HepG2 (cell line): ENCODE measurements at regions not wholly inside any gene's neighbourhood (a gene's known extent, or its start where the extent isn't known, plus 50 kb on each side); places are given as distances from the start of the nearest gene placed in this dataset.

ENCODE experiments used
- ATAC-seq: fragments of 200-7000 bp; cut with Tn5 transposase; 3 replicates; pipeline ENCODE4 v1.9.1; 2020; ENCODE audit warnings: mild to moderate bottlenecking, moderate library complexity
- BruUV-seq: library from RNA; stranded (reverse); fragments of 400-500 nt; replicated peaks from 2 replicates; lab custom pipeline; 2021; lab: Mats Ljungman, UMichigan
- CTCF ChIA-PET: fragments of 300-600 bp; formaldehyde crosslinking; extraction: SDS; loops from one replicate; lab custom pipeline; 2021; ENCODE audit warnings: low total read pairs, inconsistent platforms, low intra/inter-chr PET ratio; lab: Yijun Ruan, JAX
- POLR2A ChIA-PET: fragments of 350-600 bp; sonication (Branson Sonifier 250); formaldehyde crosslinking; loops from one replicate; lab custom pipeline; 2020; ENCODE audit warnings: antibody characterized with exemption, inconsistent platforms; lab: Yijun Ruan, JAX
- DNase-seq: peaks from one replicate; pipeline ENCODE4 v3.0.0-alpha.2; 2015; ENCODE audit warnings: low spot score
- FAIRE-seq: peaks from 3 replicates; lab custom pipeline; 2011; peaks lifted over from hg19 to GRCh38; lab: Jason Lieb, UNC
- H2AFZ ChIP-seq: one replicate; pipeline ENCODE4 v1.6.1; 2011; ENCODE audit warnings: low read length, inconsistent platforms
- H3K27ac ChIP-seq: fragments of 300-600 bp; 3 replicates; pipeline ENCODE4 v1.8.0; 2011; ENCODE audit warnings: mixed run types, mild to moderate bottlenecking, mixed read lengths, low read length, inconsistent platforms; ENCODE audit not compliant: insufficient read depth; ENCODE audit errors: extremely low read length
- H3K27me3 ChIP-seq, 2 experiments: fragments of 200-600 bp in 1 of 2; 2 replicates in 1 of 2; 3 replicates in 1 of 2; pipeline versions ENCODE4 v1.6.0 to v1.8.0; 2011; ENCODE audit warnings: low read length in 2 of 2, mild to moderate bottlenecking in 2 of 2, moderate library complexity in 2 of 2, inconsistent platforms in 1 of 2; ENCODE audit not compliant: insufficient read depth in 2 of 2, control insufficient read depth in 1 of 2
- H3K36me3 ChIP-seq, 2 experiments: fragments of 200-600 bp in 1 of 2; replicated peaks in 1 of 2; 2 replicates in 1 of 2; 3 replicates in 1 of 2; pipeline versions ENCODE4 v1.5.1 to v1.8.0; 2011; ENCODE audit warnings: low read length in 2 of 2, inconsistent platforms in 1 of 2; ENCODE audit not compliant: insufficient read depth in 2 of 2, control insufficient read depth in 1 of 2
- H3K4me1 ChIP-seq: 2 replicates; pipeline ENCODE4 v1.5.1; 2012; ENCODE audit warnings: low read length, inconsistent platforms; ENCODE audit not compliant: insufficient read depth
- H3K4me2 ChIP-seq: 2 replicates; pipeline ENCODE4 v1.6.0; 2011; ENCODE audit warnings: low read depth, low read length, inconsistent platforms
- H3K4me3 ChIP-seq, 3 experiments: fragments of 200-600 bp in 1 of 3; sonication (generic), shearing (Covaris generic) in 1 of 3; replicated peaks in 1 of 3; 2 replicates each; pipeline ENCODE4 v1.5.1; 2011 to 2016; ENCODE audit warnings: low read length in 3 of 3, inconsistent platforms in 2 of 3, low read depth in 2 of 3, mild to moderate bottlenecking in 2 of 3, control low read depth in 1 of 3, mixed read lengths in 1 of 3; ENCODE audit not compliant: insufficient read depth in 1 of 3
- H3K79me2 ChIP-seq: one replicate; pipeline ENCODE4 v1.6.1; 2011; ENCODE audit warnings: low read length, inconsistent platforms; ENCODE audit not compliant: insufficient read depth
- H3K9ac ChIP-seq: 2 replicates; pipeline ENCODE4 v1.6.0; 2011; ENCODE audit warnings: mild to moderate bottlenecking, low read depth, low read length, inconsistent platforms; ENCODE audit not compliant: insufficient read depth
- H3K9me3 ChIP-seq: 2 replicates; pipeline ENCODE4 v1.5.1; 2012; ENCODE audit warnings: mild to moderate bottlenecking, low read length
- H4K20me1 ChIP-seq: 2 replicates; pipeline ENCODE4 v1.6.0; 2011; ENCODE audit warnings: inconsistent platforms, mild to moderate bottlenecking, low read length, moderate library complexity; ENCODE audit not compliant: insufficient read depth
- FOXM1 ChIP-seq: sonication (generic); formaldehyde crosslinking; IDR thresholded peaks from 2 replicates; pipeline ENCODE4 v1.5.0; 2020; ENCODE audit warnings: missing genetic modification reagents
- SAFB2 ChIP-seq: sonication (generic); formaldehyde crosslinking; IDR thresholded peaks from 2 replicates; pipeline ENCODE4 v1.5.1; 2020; ENCODE audit warnings: missing genetic modification reagents, low read depth, mild to moderate bottlenecking, borderline replicate concordance
- SNAPC2 ChIP-seq: sonication (generic); formaldehyde crosslinking; IDR thresholded peaks from 2 replicates; pipeline ENCODE4 v1.8.1; 2022; ENCODE audit warnings: mild to moderate bottlenecking, missing genetic modification reagents
- ZBTB20 ChIP-seq: sonication (generic); formaldehyde crosslinking; IDR thresholded peaks from 2 replicates; pipeline ENCODE4 v1.8.1; 2023; ENCODE audit warnings: missing genetic modification reagents, low read depth, mild to moderate bottlenecking, borderline replicate concordance
- ZNF224 ChIP-seq: sonication (generic); formaldehyde crosslinking; IDR thresholded peaks from 2 replicates; pipeline ENCODE4 v1.5.0; 2020; ENCODE audit warnings: mild to moderate bottlenecking, missing genetic modification reagents
- ZNF7 ChIP-seq: IDR thresholded peaks from 2 replicates; pipeline ENCODE4 v1.6.1; 2016; ENCODE audit warnings: missing biosample characterization, missing genetic modification reagents
- ZNF724P ChIP-seq: sonication (generic); formaldehyde crosslinking; IDR thresholded peaks from 2 replicates; pipeline ENCODE4 v1.8.0; 2022; ENCODE audit warnings: missing genetic modification reagents, borderline replicate concordance
- WGBS: methylation state at CpG from one replicate; pipeline ENCODE4 v1.1.6; 2017; ENCODE audit warnings: low lambda C conversion rate; 5-methylcytosine and 5-hydroxymethylcytosine counted together
- in situ Hi-C: cut with HindIII; loops from 2 replicates; pipeline ENCODE4 v1.10.0; 2017; ENCODE audit warnings: low pct_unique_long_range_greater_than_20kb; ENCODE audit not compliant: extremely low pct_ligation_motif_present
- intact Hi-C: fragments of 100-400 bp; cut with micrococcal nuclease; formaldehyde crosslinking; loops from one replicate; pipeline ENCODE4 v1.10.0; 2022; ENCODE audit not compliant: unreplicated experiment
- TF ChIP-seq, protein P1 (sequence below): sonication (generic); formaldehyde crosslinking; IDR thresholded peaks from 2 replicates; pipeline ENCODE4 v1.8.1; 2023; ENCODE audit warnings: missing genetic modification reagents, inconsistent platforms, borderline replicate concordance
- TF ChIP-seq, protein P2 (sequence below): sonication (generic); formaldehyde crosslinking; IDR thresholded peaks from 2 replicates; pipeline ENCODE4 v1.9.0; 2021; ENCODE audit warnings: mild to moderate bottlenecking, missing genetic modification reagents
- TF ChIP-seq, protein P3 (sequence below): conservative IDR thresholded peaks from 2 replicates; pipeline ENCODE4 v1.6.1; 2018; ENCODE audit warnings: missing genetic modification reagents
- TF ChIP-seq, protein P4 (sequence below): sonication (generic); formaldehyde crosslinking; IDR thresholded peaks from 2 replicates; pipeline ENCODE4 v1.4.0; 2020; ENCODE audit warnings: missing genetic modification reagents; ENCODE audit errors: not compliant biosample characterization

DNA sequence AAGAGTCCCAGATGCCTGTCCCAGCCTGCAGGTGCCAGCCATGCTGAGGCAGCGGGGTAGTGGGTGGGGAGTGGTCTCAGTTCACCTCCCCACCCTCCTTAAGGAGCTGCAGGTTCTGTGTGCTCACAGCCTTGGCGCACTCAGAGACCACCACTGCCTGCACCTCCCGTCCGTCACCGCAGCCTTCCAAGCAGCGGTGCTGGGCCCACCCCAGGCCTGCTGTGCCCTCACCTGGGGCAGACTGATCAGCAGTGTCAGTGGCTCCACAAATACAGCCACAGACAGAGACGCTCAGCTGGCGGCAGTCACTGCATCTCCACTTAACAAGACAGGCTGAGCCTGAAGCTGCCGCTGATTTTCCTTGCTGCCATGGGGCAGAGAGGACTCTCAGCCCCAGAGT, 120.2 kb downstream of the RFLNA start:
- FAIRE-seq (no peak), ATAC-seq (no peak), DNase-seq (no peak)
- no peak overlapping the region for H3K9ac ChIP-seq
- intact Hi-C loops = no loop called here
- in situ Hi-C loops = no loop called here
- no peak overlapping the region for H3K27ac ChIP-seq
- TF ChIP-seq ZNF224 (no peak), FOXM1 (CRISPR knock-in tag) (no peak), ZNF724P (CRISPR knock-in tag) (no peak), ZBTB20 (CRISPR knock-in tag) (no peak), SAFB2 (CRISPR knock-in tag) (no peak), ZNF7 (no peak), SNAPC2 (CRISPR knock-in tag) (no peak)
- TF ChIP-seq, protein P1, sequence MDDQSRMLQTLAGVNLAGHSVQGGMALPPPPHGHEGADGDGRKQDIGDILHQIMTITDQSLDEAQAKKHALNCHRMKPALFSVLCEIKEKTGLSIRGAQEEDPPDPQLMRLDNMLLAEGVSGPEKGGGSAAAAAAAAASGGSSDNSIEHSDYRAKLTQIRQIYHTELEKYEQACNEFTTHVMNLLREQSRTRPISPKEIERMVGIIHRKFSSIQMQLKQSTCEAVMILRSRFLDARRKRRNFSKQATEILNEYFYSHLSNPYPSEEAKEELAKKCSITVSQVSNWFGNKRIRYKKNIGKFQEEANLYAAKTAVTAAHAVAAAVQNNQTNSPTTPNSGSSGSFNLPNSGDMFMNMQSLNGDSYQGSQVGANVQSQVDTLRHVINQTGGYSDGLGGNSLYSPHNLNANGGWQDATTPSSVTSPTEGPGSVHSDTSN (CRISPR knock-in tag) = no peak
- TF ChIP-seq, protein P2, sequence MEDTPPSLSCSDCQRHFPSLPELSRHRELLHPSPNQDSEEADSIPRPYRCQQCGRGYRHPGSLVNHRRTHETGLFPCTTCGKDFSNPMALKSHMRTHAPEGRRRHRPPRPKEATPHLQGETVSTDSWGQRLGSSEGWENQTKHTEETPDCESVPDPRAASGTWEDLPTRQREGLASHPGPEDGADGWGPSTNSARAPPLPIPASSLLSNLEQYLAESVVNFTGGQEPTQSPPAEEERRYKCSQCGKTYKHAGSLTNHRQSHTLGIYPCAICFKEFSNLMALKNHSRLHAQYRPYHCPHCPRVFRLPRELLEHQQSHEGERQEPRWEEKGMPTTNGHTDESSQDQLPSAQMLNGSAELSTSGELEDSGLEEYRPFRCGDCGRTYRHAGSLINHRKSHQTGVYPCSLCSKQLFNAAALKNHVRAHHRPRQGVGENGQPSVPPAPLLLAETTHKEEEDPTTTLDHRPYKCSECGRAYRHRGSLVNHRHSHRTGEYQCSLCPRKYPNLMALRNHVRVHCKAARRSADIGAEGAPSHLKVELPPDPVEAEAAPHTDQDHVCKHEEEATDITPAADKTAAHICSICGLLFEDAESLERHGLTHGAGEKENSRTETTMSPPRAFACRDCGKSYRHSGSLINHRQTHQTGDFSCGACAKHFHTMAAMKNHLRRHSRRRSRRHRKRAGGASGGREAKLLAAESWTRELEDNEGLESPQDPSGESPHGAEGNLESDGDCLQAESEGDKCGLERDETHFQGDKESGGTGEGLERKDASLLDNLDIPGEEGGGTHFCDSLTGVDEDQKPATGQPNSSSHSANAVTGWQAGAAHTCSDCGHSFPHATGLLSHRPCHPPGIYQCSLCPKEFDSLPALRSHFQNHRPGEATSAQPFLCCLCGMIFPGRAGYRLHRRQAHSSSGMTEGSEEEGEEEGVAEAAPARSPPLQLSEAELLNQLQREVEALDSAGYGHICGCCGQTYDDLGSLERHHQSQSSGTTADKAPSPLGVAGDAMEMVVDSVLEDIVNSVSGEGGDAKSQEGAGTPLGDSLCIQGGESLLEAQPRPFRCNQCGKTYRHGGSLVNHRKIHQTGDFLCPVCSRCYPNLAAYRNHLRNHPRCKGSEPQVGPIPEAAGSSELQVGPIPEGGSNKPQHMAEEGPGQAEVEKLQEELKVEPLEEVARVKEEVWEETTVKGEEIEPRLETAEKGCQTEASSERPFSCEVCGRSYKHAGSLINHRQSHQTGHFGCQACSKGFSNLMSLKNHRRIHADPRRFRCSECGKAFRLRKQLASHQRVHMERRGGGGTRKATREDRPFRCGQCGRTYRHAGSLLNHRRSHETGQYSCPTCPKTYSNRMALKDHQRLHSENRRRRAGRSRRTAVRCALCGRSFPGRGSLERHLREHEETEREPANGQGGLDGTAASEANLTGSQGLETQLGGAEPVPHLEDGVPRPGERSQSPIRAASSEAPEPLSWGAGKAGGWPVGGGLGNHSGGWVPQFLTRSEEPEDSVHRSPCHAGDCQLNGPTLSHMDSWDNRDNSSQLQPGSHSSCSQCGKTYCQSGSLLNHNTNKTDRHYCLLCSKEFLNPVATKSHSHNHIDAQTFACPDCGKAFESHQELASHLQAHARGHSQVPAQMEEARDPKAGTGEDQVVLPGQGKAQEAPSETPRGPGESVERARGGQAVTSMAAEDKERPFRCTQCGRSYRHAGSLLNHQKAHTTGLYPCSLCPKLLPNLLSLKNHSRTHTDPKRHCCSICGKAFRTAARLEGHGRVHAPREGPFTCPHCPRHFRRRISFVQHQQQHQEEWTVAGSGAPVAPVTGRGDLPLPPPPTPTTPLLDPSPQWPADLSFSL (CRISPR knock-in tag) = no peak
- TF ChIP-seq, protein P3, sequence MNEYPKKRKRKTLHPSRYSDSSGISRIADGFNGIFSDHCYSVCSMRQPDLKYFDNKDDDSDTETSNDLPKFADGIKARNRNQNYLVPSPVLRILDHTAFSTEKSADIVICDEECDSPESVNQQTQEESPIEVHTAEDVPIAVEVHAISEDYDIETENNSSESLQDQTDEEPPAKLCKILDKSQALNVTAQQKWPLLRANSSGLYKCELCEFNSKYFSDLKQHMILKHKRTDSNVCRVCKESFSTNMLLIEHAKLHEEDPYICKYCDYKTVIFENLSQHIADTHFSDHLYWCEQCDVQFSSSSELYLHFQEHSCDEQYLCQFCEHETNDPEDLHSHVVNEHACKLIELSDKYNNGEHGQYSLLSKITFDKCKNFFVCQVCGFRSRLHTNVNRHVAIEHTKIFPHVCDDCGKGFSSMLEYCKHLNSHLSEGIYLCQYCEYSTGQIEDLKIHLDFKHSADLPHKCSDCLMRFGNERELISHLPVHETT (CRISPR knock-in tag) = no peak
- TF ChIP-seq, protein P4, sequence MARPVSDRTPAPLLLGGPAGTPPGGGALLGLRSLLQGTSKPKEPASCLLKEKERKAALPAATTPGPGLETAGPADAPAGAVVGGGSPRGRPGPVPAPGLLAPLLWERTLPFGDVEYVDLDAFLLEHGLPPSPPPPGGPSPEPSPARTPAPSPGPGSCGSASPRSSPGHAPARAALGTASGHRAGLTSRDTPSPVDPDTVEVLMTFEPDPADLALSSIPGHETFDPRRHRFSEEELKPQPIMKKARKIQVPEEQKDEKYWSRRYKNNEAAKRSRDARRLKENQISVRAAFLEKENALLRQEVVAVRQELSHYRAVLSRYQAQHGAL = no peak
- H3K4me3 ChIP-seq = no peak overlapping the region
- POLR2A ChIA-PET = no interaction called here
- no peaks in the 10 kb centered on the region for H4K20me1 ChIP-seq
- H3K4me1 ChIP-seq = no peaks in the 10 kb centered on the region
- H3K27me3 ChIP-seq = no peaks in the 10 kb centered on the region
- no TSS peak for BruUV-seq
- WGBS = 100% methylated on average over 6 of the region's 9 CpGs
- CTCF ChIA-PET = no interaction called here
- no peaks in the 10 kb centered on the region for H3K9me3 ChIP-seq
- H3K79me2 ChIP-seq = no peaks in the 10 kb centered on the region
- H3K4me2 ChIP-seq = no peak overlapping the region
- H2AFZ ChIP-seq = no peak overlapping the region
- H3K36me3 ChIP-seq = peaks cover 5 to 20% of the 10 kb centered on the region in 2 experiments; a peak in 3 of 5 replicates
